ENCODE measurements at regions not wholly inside any gene's neighbourhood (a gene's known extent, or its start where the extent isn't known, plus 50 kb on each side); places are given as distances from the start of the nearest gene placed in this dataset.
A peak's percentile ranks its signal among the peaks of the same experiment; 100 is the strongest.

- Histone ChIP-seq H2BK120ac (ENCODE audit: low read depth, low read length) (no peak overlapping the region), H2BK12ac (ENCODE audit: low read length in 2 of 2) (no peak overlapping the region), H3K36me3 (ENCODE audit: control insufficient read depth in 1 of 2, insufficient read depth in 2 of 2, low read depth in 1 of 2, low read length in 2 of 2) (no peaks in the 10 kb centered on the region), H3K4me2 (ENCODE audit: low read length, poor library complexity, severe bottlenecking) (no peak overlapping the region), H3K4me1 (ENCODE audit: control insufficient read depth, insufficient read depth, low read depth, low read length) (peaks cover 8% of the 10 kb centered on the region), H3K27ac (ENCODE audit: low read length, poor library complexity, severe bottlenecking) (no peak overlapping the region), H2AK5ac (ENCODE audit: low read length, severe bottlenecking) (no peak overlapping the region), H3K14ac (ENCODE audit: low read length in 2 of 2) (no peak overlapping the region), H4K91ac (ENCODE audit: low read length) (no peak overlapping the region), H3K18ac (ENCODE audit: low read depth in 1 of 2, low read length in 2 of 2) (no peak overlapping the region), H2BK15ac (ENCODE audit: low read depth, poor library complexity, severe bottlenecking) (no peak overlapping the region), H3K4me3 (ENCODE audit: insufficient read depth in 1 of 2, low read depth in 1 of 2, low read length in 2 of 2) (no peak overlapping the region), H3K79me1 (replicated peaks; ENCODE audit: low read length, poor library complexity, severe bottlenecking) (no peaks in the 10 kb centered on the region), H3K9ac (ENCODE audit: low read length) (no peak overlapping the region), H4K8ac (ENCODE audit: low read length) (no peak overlapping the region), H2AFZ (ENCODE audit: low read depth, low read length) (no peak overlapping the region), H3K23ac (ENCODE audit: low read length in 2 of 2) (no peak overlapping the region), H3K9me3 (ENCODE audit: control insufficient read depth, low read length) (no peaks in the 10 kb centered on the region), H3K27me3 (ENCODE audit: control insufficient read depth in 1 of 2, insufficient read depth in 1 of 2, low read length in 2 of 2) (peaks cover 0 to 4% of the 10 kb centered on the region in 2 experiments), H2BK5ac (ENCODE audit: low read depth, low read length, poor library complexity, severe bottlenecking) (no peak overlapping the region), H3K4ac (ENCODE audit: low read depth in 1 of 2, low read length in 2 of 2) (no peak overlapping the region)
- no CpG with 5 or more reads among the region's 3 CpGs for WGBS
- peak; percentile 70 for DNase-seq
These were observed 60.6 kb upstream of the XCR1 start for GRCh38 chr3:46087871-46088270.

DNA sequence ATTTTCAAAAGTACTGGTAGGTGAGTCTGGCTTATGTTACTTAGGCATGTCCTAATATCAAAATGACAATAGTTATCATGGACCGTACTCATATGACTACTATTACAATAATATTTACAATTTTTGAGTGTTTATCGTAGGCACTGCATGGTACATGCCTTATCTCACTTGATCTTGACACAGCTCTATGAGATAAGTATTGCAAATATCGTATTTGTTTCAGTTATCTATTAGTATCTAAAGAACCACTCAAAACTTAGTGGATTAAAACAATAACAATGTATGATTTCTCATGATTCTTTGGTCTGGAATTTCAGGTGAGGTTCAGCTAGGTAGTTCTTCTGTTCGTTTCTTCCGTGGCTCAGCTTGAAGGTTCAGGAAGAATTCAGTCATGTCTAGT, 59.7 kb upstream of the XCR1 start:
- WGBS: 95% methylated on average over 2 of the region's 5 CpGs
- Histone ChIP-seq H3K79me1 (replicated peaks; ENCODE audit: low read length, poor library complexity, severe bottlenecking) (no peaks in the 10 kb centered on the region), H3K18ac (ENCODE audit: low read depth in 1 of 2, low read length in 2 of 2) (no peak overlapping the region), H3K4me1 (ENCODE audit: control insufficient read depth, insufficient read depth, low read depth, low read length) (peaks cover 8% of the 10 kb centered on the region), H3K27ac (ENCODE audit: low read length, poor library complexity, severe bottlenecking) (no peak overlapping the region), H4K8ac (ENCODE audit: low read length) (no peak overlapping the region), H2BK12ac (ENCODE audit: low read length in 2 of 2) (no peak overlapping the region), H3K27me3 (ENCODE audit: control insufficient read depth in 1 of 2, insufficient read depth in 1 of 2, low read length in 2 of 2) (peaks cover 0 to 4% of the 10 kb centered on the region in 2 experiments), H2BK5ac (ENCODE audit: low read depth, low read length, poor library complexity, severe bottlenecking) (no peak overlapping the region), H2BK120ac (ENCODE audit: low read depth, low read length) (no peak overlapping the region), H3K23ac (ENCODE audit: low read length in 2 of 2) (no peak overlapping the region), H3K9me3 (ENCODE audit: control insufficient read depth, low read length) (no peaks in the 10 kb centered on the region), H3K4me3 (ENCODE audit: insufficient read depth in 1 of 2, low read depth in 1 of 2, low read length in 2 of 2) (no peak overlapping the region), H2BK15ac (ENCODE audit: low read depth, poor library complexity, severe bottlenecking) (no peak overlapping the region), H3K4me2 (ENCODE audit: low read length, poor library complexity, severe bottlenecking) (no peak overlapping the region), H3K36me3 (ENCODE audit: control insufficient read depth in 1 of 2, insufficient read depth in 2 of 2, low read depth in 1 of 2, low read length in 2 of 2) (no peaks in the 10 kb centered on the region), H2AFZ (ENCODE audit: low read depth, low read length) (no peak overlapping the region), H3K9ac (ENCODE audit: low read length) (no peak overlapping the region), H4K91ac (ENCODE audit: low read length) (no peak overlapping the region), H3K4ac (ENCODE audit: low read depth in 1 of 2, low read length in 2 of 2) (no peak overlapping the region), H2AK5ac (ENCODE audit: low read length, severe bottlenecking) (no peak overlapping the region), H3K14ac (ENCODE audit: low read length in 2 of 2) (no peak overlapping the region)
- no peak for DNase-seq

- Histone ChIP-seq H2AFZ (ENCODE audit: low read depth, low read length) (no peak overlapping the region), H2BK120ac (ENCODE audit: low read depth, low read length) (no peak overlapping the region), H3K4me3 (ENCODE audit: insufficient read depth in 1 of 2, low read depth in 1 of 2, low read length in 2 of 2) (no peak overlapping the region), H4K91ac (ENCODE audit: low read length) (no peak overlapping the region), H3K79me1 (replicated peaks; ENCODE audit: low read length, poor library complexity, severe bottlenecking) (no peaks in the 10 kb centered on the region), H3K23ac (ENCODE audit: low read length in 2 of 2) (no peak overlapping the region), H3K14ac (ENCODE audit: low read length in 2 of 2) (peak overlapping the region in 1 of 2 experiments; percentile 80), H2BK15ac (ENCODE audit: low read depth, poor library complexity, severe bottlenecking) (no peak overlapping the region), H2BK12ac (ENCODE audit: low read length in 2 of 2) (peak overlapping the region in 1 of 2 experiments; percentile 25), H2AK5ac (ENCODE audit: low read length, severe bottlenecking) (no peak overlapping the region), H3K27me3 (ENCODE audit: control insufficient read depth in 1 of 2, insufficient read depth in 1 of 2, low read length in 2 of 2) (peaks cover 0 to 4% of the 10 kb centered on the region in 2 experiments), H3K4me1 (ENCODE audit: control insufficient read depth, insufficient read depth, low read depth, low read length) (peaks cover 8% of the 10 kb centered on the region), H3K18ac (ENCODE audit: low read depth in 1 of 2, low read length in 2 of 2) (no peak overlapping the region), H3K9ac (ENCODE audit: low read length) (no peak overlapping the region), H3K4me2 (ENCODE audit: low read length, poor library complexity, severe bottlenecking) (no peak overlapping the region), H2BK5ac (ENCODE audit: low read depth, low read length, poor library complexity, severe bottlenecking) (no peak overlapping the region), H3K9me3 (ENCODE audit: control insufficient read depth, low read length) (no peaks in the 10 kb centered on the region), H3K36me3 (ENCODE audit: control insufficient read depth in 1 of 2, insufficient read depth in 2 of 2, low read depth in 1 of 2, low read length in 2 of 2) (no peaks in the 10 kb centered on the region), H4K8ac (ENCODE audit: low read length) (no peak overlapping the region), H3K4ac (ENCODE audit: low read depth in 1 of 2, low read length in 2 of 2) (no peak overlapping the region), H3K27ac (ENCODE audit: low read length, poor library complexity, severe bottlenecking) (no peak overlapping the region)
- DNase-seq: no peak
- 88% methylated on average over 4 of the region's 4 CpGs for WGBS
These were observed 58.8 kb upstream of the XCR1 start for GRCh38 chr3:46086083-46086437.

DNA sequence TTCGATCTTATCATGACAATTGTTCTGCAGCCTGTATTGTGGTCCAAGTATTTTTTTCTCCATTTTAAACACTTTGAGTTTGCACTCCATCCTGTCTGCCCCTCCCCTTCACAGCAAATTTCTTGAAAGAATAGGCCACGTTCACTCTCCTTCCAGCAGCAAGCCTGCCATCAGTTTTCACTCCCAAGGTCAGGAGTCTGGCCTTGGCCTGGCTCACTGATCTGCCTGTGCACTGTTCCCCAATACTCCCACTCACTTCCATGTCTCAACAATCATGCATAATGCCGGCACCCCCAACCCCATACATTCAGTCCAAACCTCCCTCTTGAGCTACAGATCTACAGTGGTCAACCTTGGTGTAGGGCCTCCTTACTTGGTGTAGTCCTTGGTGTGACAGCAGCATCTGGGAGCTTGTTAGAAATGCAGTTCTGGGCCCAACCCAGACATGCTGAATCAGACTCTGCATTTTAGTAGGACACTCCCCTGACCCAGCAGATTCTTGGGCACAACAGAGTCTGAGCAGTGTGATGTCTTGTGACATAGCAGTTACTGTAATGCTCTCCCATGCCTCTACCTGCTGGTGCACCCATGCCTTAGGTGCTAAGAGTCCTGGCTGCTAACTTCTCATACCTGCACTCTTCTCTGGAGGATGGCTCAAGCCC, 58.3 kb upstream of the XCR1 start:
- H2AFZ ChIP-seq (ENCODE audit: low read depth, low read length): no peak overlapping the region
- WGBS: 68% methylated on average over 3 of the region's 3 CpGs
- H3K23ac ChIP-seq (ENCODE audit: low read length in 2 of 2): no peak overlapping the region

More for the DNA sequence above, 58.3 kb upstream of the XCR1 start:
- Histone ChIP-seq H2BK15ac (ENCODE audit: low read depth, poor library complexity, severe bottlenecking) (no peak overlapping the region), H3K4me2 (ENCODE audit: low read length, poor library complexity, severe bottlenecking) (no peak overlapping the region), H3K79me1 (replicated peaks; ENCODE audit: low read length, poor library complexity, severe bottlenecking) (no peaks in the 10 kb centered on the region), H2AK5ac (ENCODE audit: low read length, severe bottlenecking) (no peak overlapping the region), H3K18ac (ENCODE audit: low read depth in 1 of 2, low read length in 2 of 2) (no peak overlapping the region), H3K14ac (ENCODE audit: low read length in 2 of 2) (no peak overlapping the region), H3K9ac (ENCODE audit: low read length) (no peak overlapping the region), H3K9me3 (ENCODE audit: control insufficient read depth, low read length) (no peaks in the 10 kb centered on the region), H3K36me3 (ENCODE audit: control insufficient read depth in 1 of 2, insufficient read depth in 2 of 2, low read depth in 1 of 2, low read length in 2 of 2) (no peaks in the 10 kb centered on the region), H2BK12ac (ENCODE audit: low read length in 2 of 2) (no peak overlapping the region), H3K27me3 (ENCODE audit: control insufficient read depth in 1 of 2, insufficient read depth in 1 of 2, low read length in 2 of 2) (peaks cover 0 to 4% of the 10 kb centered on the region in 2 experiments), H4K91ac (ENCODE audit: low read length) (no peak overlapping the region), H3K4me1 (ENCODE audit: control insufficient read depth, insufficient read depth, low read depth, low read length) (peaks cover 8% of the 10 kb centered on the region), H3K4ac (ENCODE audit: low read depth in 1 of 2, low read length in 2 of 2) (no peak overlapping the region), H2BK120ac (ENCODE audit: low read depth, low read length) (no peak overlapping the region), H3K4me3 (ENCODE audit: insufficient read depth in 1 of 2, low read depth in 1 of 2, low read length in 2 of 2) (no peak overlapping the region), H4K8ac (ENCODE audit: low read length) (no peak overlapping the region), H3K27ac (ENCODE audit: low read length, poor library complexity, severe bottlenecking) (no peak overlapping the region), H2BK5ac (ENCODE audit: low read depth, low read length, poor library complexity, severe bottlenecking) (no peak overlapping the region)
- DNase-seq: no peak
